Cardiac muscle cell (in vitro differentiated cells and primary cell): ENCODE measurements at regions not wholly inside any gene's neighbourhood (a gene's known extent, or its start where the extent isn't known, plus 50 kb on each side); places are given as distances from the start of the nearest gene placed in this dataset.

ENCODE experiments used
- DNase-seq, 2 donors: peaks; one replicate each; pipeline versions ENCODE4 v3.0.0 to v3.0.0-alpha.2; 2010 to 2017; ENCODE audit warnings: low read depth in 1 of 2, low spot score in 1 of 2
- H3K27ac ChIP-seq: fragments of 200-600 bp; sonication (generic); 2 replicates; pipeline ENCODE4 v1.5.1; 2016
- H3K27me3 ChIP-seq: fragments of 200-600 bp; sonication (generic); 2 replicates; pipeline ENCODE4 v1.6.0; 2016; ENCODE audit warnings: control low read depth
- H3K36me3 ChIP-seq: fragments of 200-600 bp; sonication (generic); 2 replicates; pipeline ENCODE4 v1.5.1; 2016; ENCODE audit warnings: control low read depth
- H3K4me1 ChIP-seq: fragments of 200-600 bp; sonication (generic); 2 replicates; pipeline ENCODE4 v1.8.1; 2017; ENCODE audit warnings: low read depth, mild to moderate bottlenecking, mixed run types
- H3K4me3 ChIP-seq: fragments of 200-600 bp; sonication (generic); 2 replicates; pipeline ENCODE4 v1.5.1; 2016; ENCODE audit warnings: mild to moderate bottlenecking
- H3K9me3 ChIP-seq: fragments of 200-600 bp; sonication (generic); 2 replicates; pipeline ENCODE4 v1.5.1; 2017; ENCODE audit warnings: low read depth, mild to moderate bottlenecking, control low read depth
- CTCF ChIP-seq: IDR thresholded peaks from 2 replicates; pipeline ENCODE4 v1.5.1; 2012; ENCODE audit warnings: low read depth, mild to moderate bottlenecking, low read length

- peak in 1 of 2 donors; percentile 33 for DNase-seq
These were observed 330.7 kb upstream of the ADAMTSL1 start for GRCh38 chr9:18143073-18143745.

GRCh38 chr9:18146329-18146728 lies 327.6 kb upstream of the ADAMTSL1 start:
- no peak for DNase-seq
- H3K27ac ChIP-seq: no peak overlapping the region
- no peaks in the 10 kb centered on the region for H3K4me1 ChIP-seq
- H3K4me3 ChIP-seq: no peak overlapping the region
- no peaks in the 10 kb centered on the region for H3K9me3 ChIP-seq
- H3K36me3 ChIP-seq: no peaks in the 10 kb centered on the region
- TF ChIP-seq CTCF: no peak
- peaks cover 17% of the 10 kb centered on the region for H3K27me3 ChIP-seq

More at GRCh38 chr9:18143073-18143745, 330.7 kb upstream of the ADAMTSL1 start:
- H3K4me3 ChIP-seq: no peak overlapping the region
- H3K27ac ChIP-seq: no peak overlapping the region
- H3K36me3 ChIP-seq: no peaks in the 10 kb centered on the region
- H3K27me3 ChIP-seq: peaks cover 11% of the 10 kb centered on the region
- peak; percentile 42 for TF ChIP-seq CTCF
- no peaks in the 10 kb centered on the region for H3K9me3 ChIP-seq
- H3K4me1 ChIP-seq: no peaks in the 10 kb centered on the region

GRCh38 chr9:18149471-18150011 lies 324.4 kb upstream of the ADAMTSL1 start:
- Histone ChIP-seq H3K27me3 (peaks cover 12% of the 10 kb centered on the region), H3K27ac (no peak overlapping the region), H3K36me3 (no peaks in the 10 kb centered on the region), H3K4me1 (no peaks in the 10 kb centered on the region), H3K9me3 (no peaks in the 10 kb centered on the region), H3K4me3 (no peak overlapping the region)
- TF ChIP-seq CTCF: no peak
- peak in 1 of 2 donors; percentile 7 for DNase-seq

- Histone ChIP-seq H3K4me1 (no peaks in the 10 kb centered on the region), H3K27ac (no peak overlapping the region), H3K36me3 (no peaks in the 10 kb centered on the region), H3K9me3 (no peaks in the 10 kb centered on the region), H3K4me3 (no peak overlapping the region), H3K27me3 (peaks cover 6% of the 10 kb centered on the region)
- DNase-seq: no peak
- no peak for TF ChIP-seq CTCF
These were observed 319.3 kb upstream of the ADAMTSL1 start for GRCh38 chr9:18154661-18155060.

- peaks cover 6% of the 10 kb centered on the region for H3K27me3 ChIP-seq
- H3K9me3 ChIP-seq: no peaks in the 10 kb centered on the region
- no peak for TF ChIP-seq CTCF
- no peaks in the 10 kb centered on the region for H3K36me3 ChIP-seq
- H3K4me1 ChIP-seq: no peaks in the 10 kb centered on the region
- no peak for DNase-seq
- no peak overlapping the region for H3K4me3 ChIP-seq
- H3K27ac ChIP-seq: no peak overlapping the region
These were observed 314.7 kb upstream of the ADAMTSL1 start for GRCh38 chr9:18159254-18159653.
